ENCODE measurements at regions not wholly inside any gene's neighbourhood (a gene's known extent, or its start where the extent isn't known, plus 50 kb on each side); places are given as distances from the start of the nearest gene placed in this dataset.

- WGBS, 2 donors = 58 to 82% methylated on average over 15 of the region's 15 CpGs
- H3K4me3 ChIP-seq = no peak overlapping the region
- H3K27me3 ChIP-seq = no peaks in the 10 kb centered on the region
- no peaks in the 10 kb centered on the region for H3K4me1 ChIP-seq
- peaks cover 0 to 7% (median 0%) of the 10 kb centered on the region in 4 donors for H3K9me3 ChIP-seq
- H3K27ac ChIP-seq = no peak overlapping the region
- no peak for TF ChIP-seq POLR2A (IDR thresholded peaks at IDR 0.05)
- no peak for TF ChIP-seq CTCF (IDR thresholded peaks at IDR 0.05)
- no peak for TF ChIP-seq EP300 (IDR thresholded peaks at IDR 0.05)
- no peak for TF ChIP-seq POLR2AphosphoS5 (IDR thresholded peaks at IDR 0.05)
- intact Hi-C loops (cut with DNase I) = no loop called here
- peak; percentile 36 for DNase-seq
- no peaks in the 10 kb centered on the region for H3K36me3 ChIP-seq
These were observed 71.5 kb downstream of the SHANK2 start for GRCh38 chr11:71180694-71181470.

- peaks cover 0 to 7% (median under 1%) of the 10 kb centered on the region in 4 donors for H3K9me3 ChIP-seq
- peak; percentile 29 for DNase-seq
- TF ChIP-seq POLR2AphosphoS5 (IDR thresholded peaks at IDR 0.05) (no peak), EP300 (IDR thresholded peaks at IDR 0.05) (no peak)
- 27 to 46% methylated on average over 10 of the region's 10 CpGs for WGBS, 2 donors
- H3K36me3 ChIP-seq = no peaks in the 10 kb centered on the region
- no peaks in the 10 kb centered on the region for H3K27me3 ChIP-seq
- no peak overlapping the region for H3K27ac ChIP-seq
- H3K4me3 ChIP-seq = no peak overlapping the region
- H3K4me1 ChIP-seq = no peaks in the 10 kb centered on the region
- intact Hi-C loops (cut with DNase I) = no loop called here
These were observed 72.3 kb downstream of the SHANK2 start for GRCh38 chr11:71179877-71180605.

- Histone ChIP-seq H3K27me3 (no peaks in the 10 kb centered on the region), H3K36me3 (no peaks in the 10 kb centered on the region), H3K9me3 (peaks cover 0 to 7% (median under 1%) of the 10 kb centered on the region in 4 donors), H3K27ac (no peak overlapping the region), H3K4me1 (no peaks in the 10 kb centered on the region), H3K4me3 (no peak overlapping the region)
- intact Hi-C loops (cut with DNase I) = no loop called here
- no peak for TF ChIP-seq CTCF (IDR thresholded peaks at IDR 0.05)
- no peak for TF ChIP-seq POLR2AphosphoS5 (IDR thresholded peaks at IDR 0.05)
- no peak for TF ChIP-seq EP300 (IDR thresholded peaks at IDR 0.05)
- TF ChIP-seq POLR2A (IDR thresholded peaks at IDR 0.05) = no peak
- 76 to 78% methylated on average over 3 of the region's 3 CpGs for WGBS, 2 donors
- DNase-seq = no peak
These were observed 74.3 kb downstream of the SHANK2 start for GRCh38 chr11:71178076-71178475.

- peaks cover 0 to 7% (median under 1%) of the 10 kb centered on the region in 4 donors for H3K9me3 ChIP-seq
- H3K4me1 ChIP-seq = no peaks in the 10 kb centered on the region
- 87 to 93% methylated on average over 2 of the region's 2 CpGs for WGBS, 2 donors
- DNase-seq = no peak
- H3K27ac ChIP-seq = no peak overlapping the region
- no peak for TF ChIP-seq POLR2AphosphoS5 (IDR thresholded peaks at IDR 0.05)
- no peak for TF ChIP-seq EP300 (IDR thresholded peaks at IDR 0.05)
- no peaks in the 10 kb centered on the region for H3K27me3 ChIP-seq
- intact Hi-C loops (cut with DNase I) = no loop called here
- H3K36me3 ChIP-seq = no peaks in the 10 kb centered on the region
- H3K4me3 ChIP-seq = no peak overlapping the region
These were observed 75.6 kb downstream of the SHANK2 start for GRCh38 chr11:71176812-71177211.

- H3K4me1 ChIP-seq = no peaks in the 10 kb centered on the region
- no peak overlapping the region for H3K27ac ChIP-seq
- intact Hi-C loops (cut with DNase I) = no loop called here
- peak; percentile 1 for DNase-seq
- no peaks in the 10 kb centered on the region for H3K27me3 ChIP-seq
- H3K9me3 ChIP-seq = peaks cover 0 to 7% (median under 1%) of the 10 kb centered on the region in 4 donors
- no peaks in the 10 kb centered on the region for H3K36me3 ChIP-seq
- TF ChIP-seq POLR2AphosphoS5 (IDR thresholded peaks at IDR 0.05) (no peak), EP300 (IDR thresholded peaks at IDR 0.05) (no peak), POLR2A (IDR thresholded peaks at IDR 0.05) (no peak), CTCF (IDR thresholded peaks at IDR 0.05) (no peak)
- WGBS, 2 donors = 93 to 95% methylated on average over 4 of the region's 4 CpGs
- no peak overlapping the region for H3K4me3 ChIP-seq
These were observed 78.7 kb downstream of the SHANK2 start for GRCh38 chr11:71173709-71174108.

Data from sigmoid colon (tissue), 6 donors.